Peyer's patch (tissue), 4 donors: ENCODE measurements at regions not wholly inside any gene's neighbourhood (a gene's known extent, or its start where the extent isn't known, plus 50 kb on each side); places are given as distances from the start of the nearest gene placed in this dataset.

Source experiments
- POLR2A ChIP-seq, 2 donors: fragments of 450-650 bp; IDR thresholded peaks; one replicate each; pipeline ENCODE4 v1.5.1; 2017; ENCODE audit warnings: antibody characterized with exemption in 2 of 2, mild to moderate bottlenecking in 2 of 2, moderate library complexity in 2 of 2
- TF ChIP-seq, protein P1 (sequence below), 6 experiments: fragments of 450-650 bp in 4 of 6; fragments of 200-600 bp in 2 of 6; sonication (generic) in 1 of 6; IDR thresholded peaks; one replicate each; pipeline ENCODE4 v1.5.1; 2017 to 2019; ENCODE audit warnings: antibody characterized with exemption in 6 of 6, mild to moderate bottlenecking in 3 of 6, moderate library complexity in 1 of 6

DNA sequence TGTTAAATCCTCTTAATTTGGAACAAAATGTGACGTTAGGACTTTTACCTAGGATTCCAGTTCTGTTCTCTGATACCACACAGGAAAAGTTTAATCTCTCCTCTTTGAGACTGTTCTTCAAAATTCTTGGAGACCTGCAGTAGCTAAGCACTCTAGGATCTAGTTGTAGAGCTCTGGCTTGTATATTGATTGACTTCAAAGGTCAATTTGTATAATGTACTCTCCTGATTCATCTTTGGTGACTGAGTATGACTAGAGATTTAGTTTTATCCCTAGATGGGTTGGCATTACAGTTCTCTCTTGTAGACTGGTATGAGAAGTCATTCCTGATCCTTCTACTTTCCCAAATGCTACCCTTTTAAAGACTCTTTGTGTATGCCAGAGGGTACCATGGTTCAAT is 168.4 kb upstream of the TPRG1 start:
- TF ChIP-seq, protein P1, sequence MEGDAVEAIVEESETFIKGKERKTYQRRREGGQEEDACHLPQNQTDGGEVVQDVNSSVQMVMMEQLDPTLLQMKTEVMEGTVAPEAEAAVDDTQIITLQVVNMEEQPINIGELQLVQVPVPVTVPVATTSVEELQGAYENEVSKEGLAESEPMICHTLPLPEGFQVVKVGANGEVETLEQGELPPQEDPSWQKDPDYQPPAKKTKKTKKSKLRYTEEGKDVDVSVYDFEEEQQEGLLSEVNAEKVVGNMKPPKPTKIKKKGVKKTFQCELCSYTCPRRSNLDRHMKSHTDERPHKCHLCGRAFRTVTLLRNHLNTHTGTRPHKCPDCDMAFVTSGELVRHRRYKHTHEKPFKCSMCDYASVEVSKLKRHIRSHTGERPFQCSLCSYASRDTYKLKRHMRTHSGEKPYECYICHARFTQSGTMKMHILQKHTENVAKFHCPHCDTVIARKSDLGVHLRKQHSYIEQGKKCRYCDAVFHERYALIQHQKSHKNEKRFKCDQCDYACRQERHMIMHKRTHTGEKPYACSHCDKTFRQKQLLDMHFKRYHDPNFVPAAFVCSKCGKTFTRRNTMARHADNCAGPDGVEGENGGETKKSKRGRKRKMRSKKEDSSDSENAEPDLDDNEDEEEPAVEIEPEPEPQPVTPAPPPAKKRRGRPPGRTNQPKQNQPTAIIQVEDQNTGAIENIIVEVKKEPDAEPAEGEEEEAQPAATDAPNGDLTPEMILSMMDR (IDR thresholded peaks at IDR 0.05) = no peak
- TF ChIP-seq POLR2A (IDR thresholded peaks at IDR 0.05) = no peak
